IMR-90 (cell line): ENCODE measurements at regions not wholly inside any gene's neighbourhood (a gene's known extent, or its start where the extent isn't known, plus 50 kb on each side); places are given as distances from the start of the nearest gene placed in this dataset.

Experiments used
- ATAC-seq: fragments of 200-7000 bp; cut with Tn5 transposase; 2 replicates; pipeline ENCODE4 v1.9.1; 2020; ENCODE audit warnings: low read depth, mild to moderate bottlenecking, moderate library complexity
- BruUV-seq: library from RNA; stranded (reverse); fragments of 400-500 nt; replicated peaks from 2 replicates; lab custom pipeline; 2021; lab: Mats Ljungman, UMichigan
- CTCF ChIA-PET: fragments of 300-600 bp; formaldehyde crosslinking; extraction: SDS; loops from one replicate; lab custom pipeline; 2021; ENCODE audit warnings: antibody characterized with exemption; lab: Yijun Ruan, JAX
- POLR2A ChIA-PET: fragments of 300-600 bp; sonication (Branson Sonifier 250); formaldehyde crosslinking; loops from one replicate; lab custom pipeline; 2022; ENCODE audit warnings: antibody characterized with exemption; ENCODE audit not compliant: unreplicated experiment; lab: Charles Lee
- DNase-seq: peaks from one replicate; pipeline ENCODE4 v3.0.0; 2013
- H2AFZ ChIP-seq: replicated peaks from 2 replicates; pipeline ENCODE3; 2013; ENCODE audit warnings: low read length, mild to moderate bottlenecking; ENCODE audit not compliant: poor library complexity
- H2AK5ac ChIP-seq: 2 replicates; pipeline ENCODE4 v1.6.1; 2013; ENCODE audit warnings: low read depth, low read length, inconsistent platforms
- H2AK9ac ChIP-seq: replicated peaks from 2 replicates; pipeline ENCODE3; 2013; ENCODE audit warnings: mild to moderate bottlenecking, low read depth, low read length, moderate library complexity; ENCODE audit not compliant: poor library complexity
- H2BK120ac ChIP-seq: 2 replicates; pipeline ENCODE4 v1.6.1; 2013; ENCODE audit warnings: low read depth, low read length, inconsistent platforms
- H2BK15ac ChIP-seq: 3 replicates; pipeline ENCODE4 v1.6.1; 2013; ENCODE audit warnings: low read depth, low read length, inconsistent platforms
- H2BK20ac ChIP-seq: 2 replicates; pipeline ENCODE4 v1.6.1; 2013; ENCODE audit warnings: low read depth, mild to moderate bottlenecking, inconsistent platforms, low read length, moderate library complexity
- H2BK5ac ChIP-seq: 2 replicates; pipeline ENCODE4 v1.6.1; 2013; ENCODE audit warnings: mild to moderate bottlenecking, low read depth, low read length, inconsistent platforms; ENCODE audit not compliant: poor library complexity, severe bottlenecking
- H3K14ac ChIP-seq: replicated peaks from 2 replicates; pipeline ENCODE4 v1.6.1; 2013; ENCODE audit warnings: low read depth, low read length, inconsistent platforms
- H3K18ac ChIP-seq: 2 replicates; pipeline ENCODE4 v1.6.1; 2013; ENCODE audit warnings: low read depth, low read length, control low read depth
- H3K23ac ChIP-seq: 2 replicates; pipeline ENCODE4 v1.6.1; 2013; ENCODE audit warnings: low read depth, low read length, inconsistent platforms
- H3K27ac ChIP-seq: 2 replicates; pipeline ENCODE4 v1.5.1; 2013; ENCODE audit warnings: mild to moderate bottlenecking, control low read depth, low read length; ENCODE audit not compliant: insufficient read depth
- H3K27me3 ChIP-seq: 2 replicates; pipeline ENCODE4 v1.6.1; 2013; ENCODE audit warnings: low read length; ENCODE audit not compliant: control insufficient read depth, insufficient read depth
- H3K36me3 ChIP-seq: 2 replicates; pipeline ENCODE4 v1.6.1; 2013; ENCODE audit warnings: low read length, mixed read lengths; ENCODE audit not compliant: control insufficient read depth, insufficient read depth
- H3K4ac ChIP-seq: 2 replicates; pipeline ENCODE4 v1.6.1; 2013; ENCODE audit warnings: low read depth, low read length, inconsistent platforms
- H3K4me1 ChIP-seq: 2 replicates; pipeline ENCODE4 v1.6.1; 2013; ENCODE audit warnings: low read length, mixed read lengths; ENCODE audit not compliant: control insufficient read depth, insufficient read depth
- H3K4me2 ChIP-seq: 2 replicates; pipeline ENCODE4 v1.6.1; 2013; ENCODE audit warnings: low read depth, mild to moderate bottlenecking, control low read depth, low read length, moderate library complexity
- H3K4me3 ChIP-seq: 2 replicates; pipeline ENCODE4 v1.5.1; 2013; ENCODE audit warnings: low read depth, mild to moderate bottlenecking, control low read depth, low read length, moderate library complexity; ENCODE audit not compliant: insufficient read depth
- H3K56ac ChIP-seq: 2 replicates; pipeline ENCODE4 v1.6.1; 2013; ENCODE audit warnings: low read length, inconsistent platforms; ENCODE audit not compliant: insufficient read depth; ENCODE audit errors: extremely low read depth
- H3K79me1 ChIP-seq, 2 experiments: 2 replicates each; pipeline ENCODE4 v1.6.1; 2013; ENCODE audit warnings: low read length in 2 of 2, inconsistent platforms in 1 of 2, low read depth in 1 of 2
- H3K9ac ChIP-seq: 2 replicates; pipeline ENCODE4 v1.6.1; 2013; ENCODE audit warnings: low read depth, low read length, control low read depth
- H3K9me1 ChIP-seq: 2 replicates; pipeline ENCODE4 v1.6.1; 2013; ENCODE audit warnings: low read length, inconsistent platforms; ENCODE audit not compliant: insufficient read depth
- H3K9me3 ChIP-seq: 2 replicates; pipeline ENCODE4 v1.6.1; 2013; ENCODE audit warnings: low read length; ENCODE audit not compliant: control insufficient read depth, insufficient read depth
- H4K20me1 ChIP-seq: 2 replicates; pipeline ENCODE4 v1.6.1; 2013; ENCODE audit warnings: low read length, inconsistent platforms; ENCODE audit not compliant: insufficient read depth
- H4K5ac ChIP-seq: 2 replicates; pipeline ENCODE4 v1.6.1; 2013; ENCODE audit warnings: mild to moderate bottlenecking, low read depth, low read length, control low read depth
- H4K8ac ChIP-seq, 2 experiments: 2 replicates each; pipeline ENCODE4 v1.6.1; 2013; ENCODE audit warnings: low read depth in 2 of 2, low read length in 2 of 2, control low read depth in 1 of 2, inconsistent platforms in 1 of 2
- H4K91ac ChIP-seq: 2 replicates; pipeline ENCODE4 v1.6.1; 2013; ENCODE audit warnings: low read depth, low read length, inconsistent platforms; ENCODE audit not compliant: insufficient read depth
- BHLHE40 ChIP-seq: fragments of 150-350 bp; IDR thresholded peaks from 2 replicates; pipeline ENCODE4 v1.6.1; 2016; ENCODE audit warnings: mild to moderate bottlenecking, low read depth, low read length
- CEBPB ChIP-seq: IDR thresholded peaks from 2 replicates; pipeline ENCODE4 v1.6.1; 2012; ENCODE audit warnings: low read depth, low read length, improper control_type of control experiment
- MAZ ChIP-seq: IDR thresholded peaks from 2 replicates; pipeline ENCODE4 v1.6.1; 2012; ENCODE audit warnings: low read depth, mild to moderate bottlenecking, low read length, improper control_type of control experiment, moderate library complexity, borderline replicate concordance
- MXI1 ChIP-seq: IDR thresholded peaks from 2 replicates; pipeline ENCODE4 v1.6.1; 2012; ENCODE audit warnings: low read depth, mild to moderate bottlenecking, low read length, moderate library complexity, borderline replicate concordance
- NFE2L2 ChIP-seq: fragments of 150-350 bp; IDR thresholded peaks from 2 replicates; pipeline ENCODE4 v1.6.1; 2016; ENCODE audit warnings: low read depth, mild to moderate bottlenecking, low read length
- POLR2A ChIP-seq: IDR thresholded peaks from 2 replicates; pipeline ENCODE4 v1.6.1; 2012; ENCODE audit warnings: mild to moderate bottlenecking, low read depth, low read length
- RCOR1 ChIP-seq: IDR thresholded peaks from 2 replicates; pipeline ENCODE4 v1.6.1; 2012; ENCODE audit warnings: mild to moderate bottlenecking, low read length, improper control_type of control experiment; ENCODE audit not compliant: insufficient replicate concordance
- SMC3 ChIP-seq: fragments of 150-350 bp; IDR thresholded peaks from 2 replicates; pipeline ENCODE4 v1.6.1; 2016; ENCODE audit warnings: low read depth, mild to moderate bottlenecking, antibody characterized with exemption, low read length, moderate library complexity
- WGBS, 2 experiments: methylation state at CpG; one replicate each; pipeline versions ENCODE4 v1.1.5 to v1.1.7; 2013; ENCODE audit warnings: missing lambda C conversion rate in 2 of 2; ENCODE audit not compliant: insufficient read length in 1 of 2; ENCODE audit errors: extremely low coverage in 2 of 2; 5-methylcytosine and 5-hydroxymethylcytosine counted together
- dilution Hi-C: fragments of 300-500 bp; cut with HindIII; formaldehyde crosslinking; loops from one replicate; pipeline ENCODE4 v1.14.3; 2018; ENCODE audit warnings: low sequenced_read_pairs; ENCODE audit not compliant: unreplicated experiment
- in situ Hi-C: fragments of 300-500 bp; cut with MboI; formaldehyde crosslinking; loops from 3 replicates; pipeline ENCODE4 v1.14.3; 2019; ENCODE audit warnings: low sequenced_read_pairs, inconsistent platforms, mixed read lengths
- intact Hi-C: fragments of 100-400 bp; cut with micrococcal nuclease; formaldehyde crosslinking; loops from 2 replicates; pipeline ENCODE4 v1.10.0; 2022
- TF ChIP-seq, protein P1 (sequence below): fragments of 150-350 bp; IDR thresholded peaks from 2 replicates; pipeline ENCODE4 v1.6.1; 2016; ENCODE audit warnings: low read depth, mild to moderate bottlenecking, low read length, moderate library complexity, borderline replicate concordance
- TF ChIP-seq, protein P2 (sequence below): conservative IDR thresholded peaks from 2 replicates; pipeline ENCODE4 v1.5.1; 2012; ENCODE audit warnings: mild to moderate bottlenecking, low read depth, low read length, improper control_type of control experiment
- TF ChIP-seq, protein P3 (sequence below): fragments of 150-350 bp; IDR thresholded peaks from 2 replicates; pipeline ENCODE4 v1.6.1; 2017; ENCODE audit warnings: mild to moderate bottlenecking, antibody characterized with exemption, low read length, low read depth

DNA sequence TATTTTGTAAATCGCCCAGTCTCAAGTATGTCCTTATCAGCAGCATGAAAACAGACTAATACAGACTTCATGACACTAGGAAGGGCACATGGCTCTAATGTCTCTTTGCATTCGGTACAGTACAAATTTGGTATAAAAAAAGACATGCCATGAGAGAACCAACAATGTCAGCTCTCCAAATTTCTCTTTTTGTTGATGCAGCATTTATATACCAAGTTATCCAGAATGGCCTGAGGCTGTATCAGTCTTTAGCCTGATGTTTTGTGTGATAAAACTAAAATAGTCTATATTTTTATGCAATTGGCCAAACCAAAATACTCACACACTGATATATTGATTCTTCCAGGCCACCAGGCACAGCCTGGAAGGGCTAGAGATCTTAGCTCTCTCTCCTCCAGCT lies 124.3 kb upstream of the SAMSN1 start:
- Histone ChIP-seq H4K5ac (no peak overlapping the region), H3K27me3 (no peaks in the 10 kb centered on the region), H2AK5ac (no peak overlapping the region), H3K79me1 (no peaks in the 10 kb centered on the region), H2AK9ac (no peak overlapping the region), H3K56ac (no peak overlapping the region), H2BK5ac (no peak overlapping the region), H3K4me1 (no peaks in the 10 kb centered on the region), H2BK120ac (no peak overlapping the region), H4K91ac (no peak overlapping the region), H3K14ac (no peak overlapping the region), H3K4me3 (no peak overlapping the region), H4K20me1 (no peaks in the 10 kb centered on the region), H3K23ac (no peak overlapping the region), H3K9me1 (no peaks in the 10 kb centered on the region), H2AFZ (no peak overlapping the region), H3K36me3 (no peaks in the 10 kb centered on the region), H2BK20ac (no peak overlapping the region), H3K9me3 (0 out of 2 replicates have a peak, but pooled peaks cover 2% of the 10 kb centered on the region), H2BK15ac (no peak overlapping the region), H3K9ac (no peak overlapping the region), H3K4me2 (no peak overlapping the region), H3K27ac (no peak overlapping the region), H3K4ac (no peak overlapping the region), H4K8ac (no peak overlapping the region), H3K18ac (no peak overlapping the region)
- TF ChIP-seq NFE2L2 (no peak), MAZ (no peak), SMC3 (no peak), BHLHE40 (no peak), RCOR1 (no peak), MXI1 (no peak), CEBPB (no peak), POLR2A (no peak)
- TF ChIP-seq, protein P1, sequence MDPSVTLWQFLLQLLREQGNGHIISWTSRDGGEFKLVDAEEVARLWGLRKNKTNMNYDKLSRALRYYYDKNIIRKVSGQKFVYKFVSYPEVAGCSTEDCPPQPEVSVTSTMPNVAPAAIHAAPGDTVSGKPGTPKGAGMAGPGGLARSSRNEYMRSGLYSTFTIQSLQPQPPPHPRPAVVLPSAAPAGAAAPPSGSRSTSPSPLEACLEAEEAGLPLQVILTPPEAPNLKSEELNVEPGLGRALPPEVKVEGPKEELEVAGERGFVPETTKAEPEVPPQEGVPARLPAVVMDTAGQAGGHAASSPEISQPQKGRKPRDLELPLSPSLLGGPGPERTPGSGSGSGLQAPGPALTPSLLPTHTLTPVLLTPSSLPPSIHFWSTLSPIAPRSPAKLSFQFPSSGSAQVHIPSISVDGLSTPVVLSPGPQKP: no peak
- TF ChIP-seq, protein P2, sequence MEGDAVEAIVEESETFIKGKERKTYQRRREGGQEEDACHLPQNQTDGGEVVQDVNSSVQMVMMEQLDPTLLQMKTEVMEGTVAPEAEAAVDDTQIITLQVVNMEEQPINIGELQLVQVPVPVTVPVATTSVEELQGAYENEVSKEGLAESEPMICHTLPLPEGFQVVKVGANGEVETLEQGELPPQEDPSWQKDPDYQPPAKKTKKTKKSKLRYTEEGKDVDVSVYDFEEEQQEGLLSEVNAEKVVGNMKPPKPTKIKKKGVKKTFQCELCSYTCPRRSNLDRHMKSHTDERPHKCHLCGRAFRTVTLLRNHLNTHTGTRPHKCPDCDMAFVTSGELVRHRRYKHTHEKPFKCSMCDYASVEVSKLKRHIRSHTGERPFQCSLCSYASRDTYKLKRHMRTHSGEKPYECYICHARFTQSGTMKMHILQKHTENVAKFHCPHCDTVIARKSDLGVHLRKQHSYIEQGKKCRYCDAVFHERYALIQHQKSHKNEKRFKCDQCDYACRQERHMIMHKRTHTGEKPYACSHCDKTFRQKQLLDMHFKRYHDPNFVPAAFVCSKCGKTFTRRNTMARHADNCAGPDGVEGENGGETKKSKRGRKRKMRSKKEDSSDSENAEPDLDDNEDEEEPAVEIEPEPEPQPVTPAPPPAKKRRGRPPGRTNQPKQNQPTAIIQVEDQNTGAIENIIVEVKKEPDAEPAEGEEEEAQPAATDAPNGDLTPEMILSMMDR: no peak
- TF ChIP-seq, protein P3, sequence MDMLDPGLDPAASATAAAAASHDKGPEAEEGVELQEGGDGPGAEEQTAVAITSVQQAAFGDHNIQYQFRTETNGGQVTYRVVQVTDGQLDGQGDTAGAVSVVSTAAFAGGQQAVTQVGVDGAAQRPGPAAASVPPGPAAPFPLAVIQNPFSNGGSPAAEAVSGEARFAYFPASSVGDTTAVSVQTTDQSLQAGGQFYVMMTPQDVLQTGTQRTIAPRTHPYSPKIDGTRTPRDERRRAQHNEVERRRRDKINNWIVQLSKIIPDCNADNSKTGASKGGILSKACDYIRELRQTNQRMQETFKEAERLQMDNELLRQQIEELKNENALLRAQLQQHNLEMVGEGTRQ: no peak
- CTCF ChIA-PET: no interaction called here
- in situ Hi-C loops (no loop called here), dilution Hi-C loops (no loop called here), intact Hi-C loops (no loop called here)
- ATAC-seq: no peak
- no CpG with 5 or more reads among the region's 2 CpGs for WGBS, 2 experiments
- POLR2A ChIA-PET: no interaction called here
- no peak for DNase-seq
- no TSS peak for BruUV-seq
